Activated T-helper 1 cell treated with anti-CD3 and anti-CD28 coated beads, Interleukin-2, amount 50 U/mL, for 16 hours (primary cell): ENCODE measurements at regions not wholly inside any gene's neighbourhood (a gene's known extent, or its start where the extent isn't known, plus 50 kb on each side); places are given as distances from the start of the nearest gene placed in this dataset.

Experiments
- DNase-seq, 2 donors: peaks; one replicate each; pipeline ENCODE4 v3.0.0-alpha.2; 2020; ENCODE audit warnings: low read depth in 1 of 2, low spot score in 1 of 2

DNA sequence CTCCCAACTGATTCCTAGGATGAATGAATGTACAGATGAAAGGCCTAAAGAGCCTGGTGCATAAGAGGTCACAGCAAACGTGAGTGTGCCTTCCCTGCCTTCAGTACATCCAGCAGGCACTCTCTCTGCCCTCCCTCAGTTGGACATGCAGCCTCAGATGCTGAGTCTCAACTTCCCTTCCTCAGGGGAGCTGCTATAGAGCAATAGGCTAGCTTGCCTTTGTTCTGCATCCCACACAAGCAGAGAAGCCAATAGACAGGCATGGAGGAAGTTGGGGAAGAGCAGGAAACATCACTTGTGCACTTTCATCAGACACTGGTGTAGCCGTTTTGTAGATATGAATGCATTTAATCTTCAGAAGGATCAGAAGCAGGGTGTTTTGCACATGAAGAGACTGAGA is 147.5 kb upstream of the THBS1 start:
- no peak for DNase-seq

DNA sequence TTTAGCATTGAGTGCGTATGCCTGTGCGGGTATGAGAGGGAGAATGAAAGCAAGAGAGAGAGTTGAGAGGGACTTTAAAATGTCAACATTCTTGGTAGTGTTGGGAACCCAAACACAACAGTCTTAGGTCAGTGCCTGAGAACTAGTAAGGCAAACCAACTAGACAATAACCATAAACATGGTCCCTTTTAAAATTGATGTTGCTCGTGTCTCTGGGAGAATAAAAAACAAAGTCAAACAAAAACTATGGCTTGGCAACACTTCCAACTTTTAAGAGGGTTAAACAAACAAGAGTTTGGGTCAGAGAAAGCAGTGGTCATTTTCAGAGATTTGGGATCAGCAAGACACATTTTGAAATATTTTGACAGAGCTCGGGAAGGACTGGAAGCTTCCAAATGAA is 146.7 kb upstream of the THBS1 start:
- no peak for DNase-seq

DNA sequence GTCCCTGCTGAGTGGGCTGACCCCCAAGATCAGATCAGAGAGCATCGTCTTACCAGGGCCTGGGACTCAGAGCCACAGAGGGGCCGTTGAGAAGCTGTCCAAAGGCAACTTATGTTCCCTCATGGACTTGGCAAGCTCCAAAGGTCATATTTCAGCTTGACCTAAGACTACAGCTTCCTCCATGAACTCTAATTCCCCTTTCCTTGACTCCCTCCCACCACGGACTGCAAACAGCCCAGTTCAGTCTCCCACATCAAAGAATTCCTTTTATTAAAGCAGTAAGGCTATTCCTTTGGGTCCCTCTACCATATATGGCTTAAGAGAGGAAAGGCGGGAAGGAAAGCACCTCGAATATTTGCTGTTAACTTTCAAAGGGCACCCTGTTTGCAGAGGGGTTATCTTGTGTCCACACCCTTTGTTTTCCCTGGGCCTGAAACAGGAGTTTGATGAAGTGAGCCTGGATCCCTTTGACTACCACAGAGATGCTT is 146.1 kb upstream of the THBS1 start:
- no peak for DNase-seq

DNA sequence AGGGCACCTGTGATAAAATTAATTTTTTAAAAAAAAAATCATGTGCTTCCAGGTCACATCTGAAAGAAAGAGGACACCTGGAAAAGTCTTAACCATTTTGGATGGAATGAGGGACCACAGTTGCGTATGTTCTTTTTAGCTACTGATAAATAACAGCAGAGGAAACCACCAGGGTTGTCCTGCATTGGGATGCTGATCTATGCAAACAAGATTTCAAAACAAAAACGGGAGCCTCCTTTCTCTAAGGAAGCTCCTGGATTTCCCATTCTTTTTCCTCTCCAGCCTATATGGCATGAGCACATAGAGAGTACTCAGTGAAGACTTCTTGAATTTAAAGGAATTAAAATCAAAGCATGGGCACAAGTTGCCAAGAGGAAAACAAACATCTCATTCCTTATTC is 145.6 kb upstream of the THBS1 start:
- no peak for DNase-seq

DNA sequence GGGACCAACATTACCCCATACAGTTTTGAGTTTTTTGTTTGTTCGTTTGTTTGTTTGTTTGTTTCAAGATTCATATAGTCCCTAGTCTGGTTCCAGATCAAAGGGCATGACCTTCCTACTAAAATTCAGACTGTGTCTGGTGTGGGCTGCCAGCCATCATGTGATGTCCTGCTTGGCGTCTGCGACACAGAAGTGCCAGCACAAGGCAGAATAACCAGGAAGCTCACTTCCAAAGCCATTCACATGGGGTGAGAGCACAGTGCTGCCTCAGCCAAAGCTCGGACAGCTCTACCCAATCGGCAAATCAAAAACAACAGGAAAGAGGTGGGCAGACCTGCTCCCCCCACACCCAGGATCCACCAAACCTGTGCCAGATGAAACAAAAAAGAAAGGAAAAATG is 142.6 kb upstream of the THBS1 start:
- no peak for DNase-seq

DNA sequence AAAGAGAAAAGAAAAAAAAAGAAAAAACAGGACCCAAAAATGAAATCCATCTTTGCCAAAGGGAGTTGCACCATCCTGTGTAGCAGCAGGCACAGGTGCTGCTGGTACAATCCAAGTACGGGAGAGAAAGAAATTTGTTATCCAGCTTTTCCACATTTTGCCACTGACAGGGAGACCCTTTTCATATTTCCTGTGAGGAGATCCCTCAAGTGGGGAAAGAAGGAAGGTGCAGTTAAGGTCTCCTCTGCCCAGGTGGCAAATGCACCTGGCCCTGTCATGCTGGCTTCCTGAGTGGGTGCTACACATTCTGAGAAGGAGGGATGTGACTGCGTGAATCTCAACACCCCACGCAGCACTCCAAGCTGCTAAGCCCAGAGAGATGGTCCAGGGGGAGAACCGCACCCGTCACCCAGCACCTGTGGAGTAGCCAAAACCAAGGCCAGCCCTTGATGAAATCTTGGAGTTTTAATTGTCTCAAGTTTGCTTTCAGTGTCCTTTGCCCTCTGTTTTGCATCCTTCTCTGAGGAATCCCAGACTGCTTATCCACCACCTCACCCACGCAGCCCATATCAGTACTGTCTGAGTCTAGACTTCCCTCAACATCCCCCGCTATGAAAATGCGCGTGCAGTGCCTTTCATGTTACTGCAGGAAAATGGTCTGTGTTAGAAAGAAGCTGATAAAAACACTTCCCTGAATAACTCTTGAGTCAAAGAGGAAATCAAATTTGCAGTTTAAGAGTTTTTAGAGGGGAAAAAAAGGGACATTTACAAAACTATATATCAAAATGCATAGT is 141.9 kb upstream of the THBS1 start:
- no peak for DNase-seq

DNA sequence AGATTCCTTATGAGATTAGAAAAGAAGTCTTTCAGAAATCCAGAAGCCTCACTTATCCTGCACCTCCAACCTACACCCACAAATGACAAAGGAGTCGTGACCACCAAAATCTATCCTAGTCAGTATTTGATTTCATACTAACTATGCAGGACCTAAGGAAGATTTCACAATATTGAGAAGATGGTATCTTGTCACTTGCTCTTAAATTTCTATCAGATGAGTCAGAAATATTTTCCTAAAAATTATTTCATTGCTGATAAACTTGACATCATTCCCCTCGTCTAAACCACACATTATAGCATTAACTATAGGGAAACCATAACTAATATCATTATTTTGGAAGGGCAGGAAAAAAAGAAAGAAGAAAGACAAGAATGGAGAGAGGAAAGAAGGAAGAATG is 138.0 kb upstream of the THBS1 start:
- DNase-seq: no peak

DNA sequence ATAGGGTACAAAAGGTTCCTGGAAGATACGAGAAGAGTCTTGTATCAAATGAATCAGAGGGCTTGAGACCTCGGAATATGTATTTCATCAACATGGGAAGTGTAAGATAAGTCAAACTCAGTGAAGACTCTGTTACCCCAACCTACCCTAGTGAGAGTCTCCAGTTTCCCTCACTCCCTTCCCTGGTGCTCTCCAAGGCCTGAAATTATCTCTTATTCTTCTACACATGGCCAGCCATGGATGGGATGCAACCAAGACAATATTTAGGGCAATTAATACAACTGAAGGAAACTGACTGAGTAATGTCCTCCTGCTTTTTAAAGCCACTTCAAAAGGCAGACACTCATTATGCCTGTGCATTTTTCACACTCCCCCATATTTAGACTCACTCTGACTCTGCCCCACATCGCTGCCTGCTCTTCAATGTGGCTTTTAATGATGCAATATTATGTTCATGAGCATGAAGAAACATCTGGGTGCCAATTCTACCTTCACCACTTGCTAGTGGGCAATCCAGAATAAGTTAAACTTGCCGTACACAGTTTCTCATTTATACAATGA is 137.1 kb upstream of the THBS1 start:
- no peak for DNase-seq

DNA sequence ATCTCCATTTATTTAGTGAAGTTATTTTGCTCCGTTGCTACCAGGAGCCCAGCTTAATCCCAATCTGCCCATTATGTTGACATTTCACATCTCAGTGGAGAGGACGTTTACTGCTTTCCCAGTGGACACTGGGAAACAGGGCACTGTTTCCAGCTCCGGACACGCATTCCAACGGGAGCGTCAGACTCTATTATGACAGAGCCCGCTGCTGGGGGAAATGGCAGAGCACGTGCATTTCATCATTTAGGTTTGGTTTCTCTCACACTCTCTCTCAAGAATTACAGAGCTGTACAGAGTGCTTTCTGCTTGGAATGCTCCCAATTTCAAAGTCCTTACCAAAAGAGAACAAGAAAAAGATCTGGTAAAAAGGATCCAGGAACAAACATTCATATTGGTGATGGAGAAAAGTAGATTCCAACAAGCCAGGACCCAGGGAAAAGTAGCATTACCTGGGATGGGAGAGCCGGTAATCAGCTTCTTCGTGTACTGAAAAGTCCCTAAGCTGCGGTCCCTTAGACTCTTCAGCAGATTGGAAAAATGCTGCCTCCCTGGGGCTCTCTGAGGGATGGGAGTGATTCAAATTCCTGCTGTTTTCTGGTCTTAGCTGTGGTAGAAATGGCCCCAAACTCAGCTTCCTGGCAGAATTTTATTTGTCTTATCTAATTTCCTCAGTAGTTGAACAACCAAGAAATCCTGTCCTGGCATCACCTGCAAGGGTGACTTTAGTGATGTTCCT is 136.0 kb upstream of the THBS1 start:
- no peak for DNase-seq

DNA sequence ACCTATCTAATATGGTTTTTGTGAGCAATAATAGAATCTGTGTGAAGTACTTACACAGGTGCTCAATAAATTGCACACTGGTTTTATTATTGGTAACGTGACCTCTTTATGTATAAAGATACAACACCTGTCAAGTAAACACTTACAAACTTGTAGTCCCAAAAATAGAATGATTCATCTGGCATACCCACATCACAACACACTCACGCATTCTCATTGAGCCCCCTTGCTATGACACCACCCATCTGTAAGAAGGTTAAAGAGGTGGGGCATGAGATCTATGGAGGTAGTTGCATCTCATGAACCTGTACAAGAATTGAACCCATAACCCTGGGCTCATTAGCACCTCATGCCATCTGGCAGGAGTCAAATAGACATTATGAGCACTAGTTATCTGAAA is 134.9 kb upstream of the THBS1 start:
- DNase-seq: no peak

DNA sequence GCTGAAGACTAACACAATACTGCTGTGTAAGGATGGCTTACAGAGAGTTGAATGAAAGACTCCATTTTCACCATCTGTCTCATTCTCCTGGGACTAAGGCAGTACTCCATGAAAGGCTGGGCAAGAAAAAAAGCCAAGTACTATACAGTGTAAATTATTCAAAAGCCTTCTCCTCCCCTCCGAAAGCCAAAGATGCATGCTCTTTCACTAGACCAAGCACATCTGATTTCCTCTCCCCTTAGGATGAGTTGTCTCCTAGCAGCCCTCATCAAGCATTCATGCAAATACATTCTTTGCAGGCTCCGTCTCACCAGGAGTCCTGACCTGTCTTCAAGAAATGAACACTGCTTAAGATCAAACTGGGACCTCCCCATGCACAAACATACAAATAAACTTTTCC is 133.5 kb upstream of the THBS1 start:
- DNase-seq: no peak

DNA sequence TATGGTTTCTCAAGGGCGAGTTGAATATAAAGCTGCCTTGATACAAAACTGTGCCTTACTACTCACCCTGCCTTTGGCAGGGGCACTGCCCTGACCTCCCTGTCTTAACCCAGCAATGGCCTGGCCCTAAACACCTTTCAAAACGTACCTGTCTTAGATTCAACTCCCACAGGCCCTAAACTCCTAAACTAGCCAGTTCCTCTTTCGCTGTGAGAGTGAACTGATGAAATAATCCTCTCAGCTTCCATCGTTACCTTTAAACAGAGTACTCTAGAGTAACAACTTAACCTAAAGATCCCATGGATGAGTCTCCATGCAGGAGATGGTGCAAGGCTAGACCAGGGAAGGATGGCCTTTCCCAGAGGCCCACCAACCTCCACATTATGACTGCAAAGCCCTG is 133.0 kb upstream of the THBS1 start:
- DNase-seq: no peak

DNA sequence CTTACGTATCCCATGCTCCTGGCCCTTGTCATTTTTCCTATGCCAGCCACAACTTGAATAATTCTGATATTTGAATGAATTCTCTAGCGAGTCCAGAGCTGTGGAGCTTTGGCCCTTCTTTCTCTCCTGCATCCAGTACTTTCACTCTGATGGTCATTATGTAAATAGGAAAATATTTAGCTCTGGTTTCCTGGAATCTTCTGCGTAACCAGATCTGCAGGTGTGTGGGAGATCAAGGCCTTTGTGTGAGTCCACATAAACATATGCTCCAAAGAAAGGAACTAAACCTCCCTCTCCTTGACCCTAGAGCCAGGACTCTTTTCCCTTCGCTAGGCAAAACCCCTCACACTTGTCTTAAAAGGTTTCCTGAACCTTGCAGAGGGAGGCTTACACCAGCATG is 132.5 kb upstream of the THBS1 start:
- no peak for DNase-seq

DNA sequence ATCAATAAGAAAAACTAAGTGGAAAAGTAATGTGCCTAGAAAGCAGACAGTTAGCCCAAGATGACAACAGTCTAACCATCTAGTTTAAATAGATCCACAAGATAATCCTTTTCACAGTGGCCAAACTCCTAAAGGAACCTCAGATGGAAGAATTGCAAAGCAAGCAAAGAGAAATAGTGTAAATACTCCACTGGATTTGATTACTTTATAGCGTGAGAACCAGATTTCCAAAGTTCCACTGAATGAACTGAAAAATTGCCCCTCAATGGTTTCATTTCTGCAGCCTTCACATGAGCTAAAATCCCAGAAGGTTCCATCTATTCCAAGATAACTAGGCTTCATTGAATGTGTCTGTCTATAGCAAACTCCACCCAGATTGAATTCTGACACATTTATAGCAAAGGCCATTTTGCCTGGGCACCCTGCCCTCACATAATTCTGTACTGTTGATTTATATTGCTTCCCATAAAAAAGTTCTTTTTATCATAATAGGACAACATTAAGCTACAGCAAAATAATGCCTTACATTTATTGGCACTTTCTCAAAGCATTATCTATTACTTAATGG is 129.7 kb upstream of the THBS1 start:
- DNase-seq: no peak

DNA sequence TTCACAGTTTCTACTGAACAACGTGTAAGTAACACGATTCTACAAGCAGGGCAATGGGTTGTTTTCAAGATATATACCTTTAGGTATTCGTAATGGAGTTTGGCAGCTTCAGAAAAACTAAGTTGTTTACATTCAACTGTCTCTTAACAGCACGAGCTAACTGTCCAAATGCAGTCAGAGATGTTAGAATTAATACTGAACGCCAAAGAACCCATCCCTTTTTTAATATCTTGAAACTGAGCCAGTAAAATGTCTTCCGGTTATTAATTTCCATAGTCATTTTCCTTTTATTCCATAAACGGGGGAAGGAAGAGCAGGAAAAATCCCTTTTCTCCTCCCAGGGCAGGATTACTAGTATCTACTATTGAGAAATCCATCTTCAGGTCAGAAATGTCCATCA is 129.0 kb upstream of the THBS1 start:
- DNase-seq: no peak

DNA sequence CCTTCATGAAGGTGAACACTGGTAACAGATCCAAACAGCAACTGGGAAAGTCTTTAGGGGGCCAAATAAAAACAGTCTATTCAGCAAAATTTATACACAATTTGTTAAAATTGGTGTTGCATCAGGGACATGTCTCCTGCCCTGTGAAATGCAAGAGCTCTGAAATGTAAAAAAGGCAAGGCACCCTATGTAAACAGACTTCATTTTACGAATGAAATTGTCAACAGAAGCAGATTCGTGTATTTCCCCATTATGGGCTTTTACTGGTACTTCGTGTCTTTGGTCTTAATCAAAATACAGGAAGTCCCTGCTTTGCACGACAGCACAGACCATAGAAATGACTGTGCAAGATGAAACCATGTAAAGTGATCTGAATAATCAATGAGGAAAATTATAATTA is 127.3 kb upstream of the THBS1 start:
- DNase-seq: no peak

DNA sequence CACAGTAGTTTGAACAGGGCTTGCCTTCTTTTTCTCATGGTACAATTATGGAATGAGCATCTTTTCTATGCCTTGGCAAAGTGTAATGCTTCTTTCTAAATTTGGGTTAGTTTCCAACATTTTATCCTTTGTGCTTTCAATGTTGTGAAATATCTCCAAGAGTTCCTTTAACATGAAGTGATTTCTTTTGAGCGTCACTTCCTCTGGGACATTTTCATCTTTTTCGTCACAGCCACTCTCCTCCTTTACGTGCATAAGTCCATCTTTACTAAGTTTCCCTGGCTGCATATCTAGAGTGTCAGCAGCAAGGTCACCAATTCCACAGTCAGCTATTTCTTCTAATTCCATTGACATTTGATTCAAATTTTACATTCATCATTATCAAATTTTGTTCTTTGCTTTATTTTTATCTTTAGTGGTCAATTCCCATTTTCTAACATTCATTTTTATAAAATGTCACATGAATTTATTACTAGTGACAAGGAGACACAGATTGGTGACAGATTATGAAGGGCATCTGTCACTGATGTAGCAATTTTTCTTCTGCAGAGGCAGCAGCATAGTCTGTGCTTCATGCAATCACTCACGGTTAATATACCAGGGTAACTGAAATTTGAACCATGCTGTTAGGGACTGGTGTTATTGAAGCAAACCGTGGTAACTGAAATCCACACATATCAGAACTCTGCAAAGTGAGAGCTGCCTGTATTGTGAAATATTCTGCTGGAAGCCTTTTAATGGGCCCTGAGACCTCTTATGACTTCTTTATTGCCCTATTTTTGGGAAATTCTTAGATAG is 126.5 kb upstream of the THBS1 start:
- no peak for DNase-seq

DNA sequence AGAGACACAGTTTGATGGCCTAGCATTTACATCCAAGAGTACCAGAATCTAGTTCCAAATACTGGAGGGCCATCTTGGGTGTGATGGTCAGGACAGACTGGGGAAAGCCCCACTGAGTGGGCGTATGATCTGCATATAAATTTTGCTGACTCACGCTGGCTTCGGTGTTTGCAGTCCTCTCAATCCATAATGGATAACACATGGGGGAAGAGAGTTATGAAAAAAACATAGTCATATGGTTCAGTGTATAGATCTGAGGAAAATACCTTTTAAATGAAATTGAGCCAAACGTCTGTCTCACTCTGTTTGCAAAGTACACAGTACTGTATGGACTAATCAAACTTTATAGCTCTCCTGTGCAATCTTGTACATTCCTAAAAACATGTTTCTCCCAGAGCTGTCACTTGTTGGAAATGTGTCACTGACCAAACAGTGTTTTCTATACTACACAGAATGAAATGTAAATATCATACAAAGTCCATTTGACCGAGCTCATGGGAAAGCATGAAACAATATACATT is 125.3 kb upstream of the THBS1 start:
- DNase-seq: no peak

DNA sequence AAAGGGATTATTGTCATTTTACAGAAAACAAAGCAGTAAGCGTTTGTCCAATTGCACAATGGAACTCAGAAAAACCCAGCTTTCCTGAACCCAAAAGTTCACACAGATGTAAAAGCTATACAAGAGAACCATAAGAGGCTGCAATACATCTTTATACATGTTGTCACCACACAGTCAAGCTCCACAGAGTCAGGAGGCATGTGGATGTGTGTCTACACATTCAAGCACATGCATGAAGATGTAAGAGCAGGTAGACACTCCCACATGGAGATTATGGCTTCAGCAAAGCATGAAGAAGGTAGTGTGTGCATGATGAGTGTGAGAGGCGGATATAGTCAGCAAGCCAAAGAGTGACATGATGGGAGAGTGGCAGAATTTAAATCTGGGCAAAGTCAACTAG is 124.7 kb upstream of the THBS1 start:
- DNase-seq: no peak

DNA sequence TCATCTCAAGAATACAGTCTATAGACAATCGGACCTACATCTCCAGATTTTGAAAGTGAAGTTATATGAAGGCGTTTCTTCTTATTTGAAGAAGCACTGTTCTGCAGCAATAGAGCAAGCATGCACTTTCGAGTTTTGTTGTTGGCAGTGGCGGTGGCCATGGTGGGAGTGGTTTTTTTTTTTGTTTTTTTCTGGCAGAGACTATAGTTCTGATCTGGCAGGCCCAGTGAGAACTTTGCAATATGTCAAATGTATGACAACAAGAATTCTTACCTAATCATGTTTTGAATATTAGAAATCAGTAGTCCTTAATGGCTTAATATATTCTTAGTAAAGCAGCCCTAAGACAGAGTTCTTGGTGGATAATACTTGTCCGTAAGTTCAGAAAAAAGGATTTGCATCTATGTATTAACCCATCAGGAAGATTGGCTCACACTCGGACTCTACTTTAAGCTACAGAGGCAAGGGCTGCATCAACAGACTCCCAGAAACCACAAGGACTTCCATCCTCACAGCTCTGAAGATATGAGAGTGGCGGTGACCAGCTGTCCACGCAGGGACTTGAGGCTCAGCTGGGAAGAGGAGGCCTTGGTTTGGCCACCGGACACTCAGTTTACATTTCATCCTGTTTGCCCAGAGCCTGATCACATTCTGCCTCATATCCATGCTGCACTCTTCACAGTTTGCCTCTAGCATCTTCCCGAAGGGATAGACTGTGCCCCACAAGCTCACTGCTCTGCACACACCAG is 124.1 kb upstream of the THBS1 start:
- DNase-seq: no peak
